OCI-LY3 (cell line): ENCODE measurements at regions not wholly inside any gene's neighbourhood (a gene's known extent, or its start where the extent isn't known, plus 50 kb on each side); places are given as distances from the start of the nearest gene placed in this dataset.

Experiments used
- CTCF ChIP-seq: fragments of 200-600, 300-600 bp; sonication (generic); IDR thresholded peaks from 2 replicates; pipeline ENCODE4 v1.5.1; 2014; ENCODE audit warnings: antibody characterized with exemption, low read length, low read depth
- EZH2phosphoT487 ChIP-seq: fragments of 200-600 bp; shearing (Covaris generic); IDR thresholded peaks from 2 replicates; pipeline ENCODE4 v1.6.1; 2018; ENCODE audit warnings: antibody characterized with exemption, mixed run types, low read depth

GRCh38 chr10:123577921-123578461, 88.2 kb upstream of the GPR26 start:
- TF ChIP-seq CTCF: no peak
- no peak for TF ChIP-seq EZH2phosphoT487
